ENCODE measurements at regions not wholly inside any gene's neighbourhood (a gene's known extent, or its start where the extent isn't known, plus 50 kb on each side); places are given as distances from the start of the nearest gene placed in this dataset.

DNA sequence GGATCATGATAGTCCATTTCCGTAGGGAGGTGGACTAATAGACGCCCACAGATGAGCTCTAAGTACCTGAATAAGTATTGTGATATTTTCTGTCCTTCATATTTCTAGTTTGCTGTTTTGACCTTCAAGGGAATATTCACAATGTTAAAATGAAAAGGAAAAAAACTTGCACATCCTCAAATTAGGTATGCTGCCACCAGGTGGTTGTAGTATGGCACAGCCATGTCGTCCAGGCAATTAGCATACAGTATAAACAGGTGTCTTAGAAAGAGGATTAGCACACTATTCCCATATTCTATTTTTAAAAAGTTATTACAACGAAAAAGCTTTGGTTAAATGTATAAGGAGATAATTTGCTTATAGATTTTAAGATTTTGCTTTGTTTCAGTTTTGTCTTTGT is 802.0 kb downstream of the RPA4 start:
- TF ChIP-seq CTCF (IDR thresholded peaks at IDR 0.05) (peak; percentile 12 to 42 (median 18)), POLR2A (IDR thresholded peaks at IDR 0.05) (no peak), EP300 (IDR thresholded peaks at IDR 0.05) (no peak)
